ENCODE measurements at regions not wholly inside any gene's neighbourhood (a gene's known extent, or its start where the extent isn't known, plus 50 kb on each side); places are given as distances from the start of the nearest gene placed in this dataset.

- ChIA-PET CTCF (no interaction called here), POLR2A (ENCODE audit: unreplicated experiment) (no interaction called here)
- Histone ChIP-seq H3K4me2 (ENCODE audit: low read length) (no peak overlapping the region), H3K27ac (ENCODE audit: low read length) (no peak overlapping the region), H3K4me3 (ENCODE audit: low read length) (no peak overlapping the region), H3K36me3 (ENCODE audit: low read depth, low read length) (no peaks in the 10 kb centered on the region), H3K9ac (ENCODE audit: low read length) (no peak overlapping the region), H4K20me1 (ENCODE audit: low read length) (no peaks in the 10 kb centered on the region), H3K79me2 (ENCODE audit: low read length) (no peaks in the 10 kb centered on the region), H3F3A (ENCODE audit: low read length, unreplicated experiment) (no peaks in the 10 kb centered on the region), H3K27me3 (ENCODE audit: low read length) (no peaks in the 10 kb centered on the region), H3K4me1 (ENCODE audit: insufficient read depth, low read length) (peaks cover 28% of the 10 kb centered on the region), H2AFZ (ENCODE audit: low read length) (no peak overlapping the region), H3K9me3 (ENCODE audit: low read length) (no peaks in the 10 kb centered on the region), H3K9me2 (replicated peaks; ENCODE audit: low read length) (no peaks in the 10 kb centered on the region)
- ATAC-seq (no peak), DNase-seq (no peak)
- BruUV-seq (replicated peaks) = no TSS peak
- intact Hi-C loops (cut with micrococcal nuclease) = no loop called here
- TF ChIP-seq CTCF (conservative IDR thresholded peaks at IDR 0.05; ENCODE audit: low read depth, low read length) (no peak), EZH2 (IDR thresholded peaks at IDR 0.05; ENCODE audit: low read length, unreplicated experiment) (no peak), EZH2phosphoT487 (IDR thresholded peaks at IDR 0.05; ENCODE audit: borderline replicate concordance, low read length) (no peak)
Observed at GRCh38 chr10:107894516-107894915, 730.0 kb upstream of the SORCS1 start.

GRCh38 chr10:107889105-107889504, 724.6 kb upstream of the SORCS1 start:
- Histone ChIP-seq H3K9me2 (replicated peaks; ENCODE audit: low read length) (no peaks in the 10 kb centered on the region), H3K27ac (ENCODE audit: low read length) (peak overlapping the region; percentile 18; the same call in 1 of the 2 replicates), H3K9ac (ENCODE audit: low read length) (no peak overlapping the region), H3K9me3 (ENCODE audit: low read length) (no peaks in the 10 kb centered on the region), H3K4me2 (ENCODE audit: low read length) (peak overlapping the region; percentile 26; the same call in 1 of the 2 replicates), H4K20me1 (ENCODE audit: low read length) (no peaks in the 10 kb centered on the region), H3K27me3 (ENCODE audit: low read length) (no peaks in the 10 kb centered on the region), H2AFZ (ENCODE audit: low read length) (0 out of 2 replicates have a peak overlapping the region, but pooled peaks have one; percentile 40), H3K4me1 (ENCODE audit: insufficient read depth, low read length) (peaks cover 31% of the 10 kb centered on the region), H3K36me3 (ENCODE audit: low read depth, low read length) (no peaks in the 10 kb centered on the region), H3K79me2 (ENCODE audit: low read length) (no peaks in the 10 kb centered on the region), H3K4me3 (ENCODE audit: low read length) (no peak overlapping the region), H3F3A (ENCODE audit: low read length, unreplicated experiment) (peaks cover 4% of the 10 kb centered on the region)
- no peak for TF ChIP-seq EZH2phosphoT487 (IDR thresholded peaks at IDR 0.05; ENCODE audit: borderline replicate concordance, low read length)
- TF ChIP-seq CTCF (conservative IDR thresholded peaks at IDR 0.05; ENCODE audit: low read depth, low read length) = no peak
- no peak for TF ChIP-seq EZH2 (IDR thresholded peaks at IDR 0.05; ENCODE audit: low read length, unreplicated experiment)
- intact Hi-C loops (cut with micrococcal nuclease) = no loop called here
- DNase-seq (peak; percentile 61), ATAC-seq (peak; percentile 72)
- BruUV-seq (replicated peaks) = no TSS peak
- POLR2A ChIA-PET (ENCODE audit: unreplicated experiment) = no interaction called here
- CTCF ChIA-PET = no interaction called here

GRCh38 chr10:107880185-107880584, 715.7 kb upstream of the SORCS1 start:
- ChIA-PET CTCF (no interaction called here), POLR2A (ENCODE audit: unreplicated experiment) (no interaction called here)
- TF ChIP-seq CTCF (conservative IDR thresholded peaks at IDR 0.05; ENCODE audit: low read depth, low read length) (no peak), EZH2 (IDR thresholded peaks at IDR 0.05; ENCODE audit: low read length, unreplicated experiment) (no peak), EZH2phosphoT487 (IDR thresholded peaks at IDR 0.05; ENCODE audit: borderline replicate concordance, low read length) (no peak)
- Histone ChIP-seq H2AFZ (ENCODE audit: low read length) (no peak overlapping the region), H3K4me1 (ENCODE audit: insufficient read depth, low read length) (no peaks in the 10 kb centered on the region), H3K36me3 (ENCODE audit: low read depth, low read length) (no peaks in the 10 kb centered on the region; the same call in 1 of the 2 replicates), H3K27me3 (ENCODE audit: low read length) (no peaks in the 10 kb centered on the region), H3K4me2 (ENCODE audit: low read length) (no peak overlapping the region), H3K9ac (ENCODE audit: low read length) (no peak overlapping the region), H3K79me2 (ENCODE audit: low read length) (no peaks in the 10 kb centered on the region), H3K9me3 (ENCODE audit: low read length) (no peaks in the 10 kb centered on the region), H3K9me2 (replicated peaks; ENCODE audit: low read length) (no peaks in the 10 kb centered on the region), H3F3A (ENCODE audit: low read length, unreplicated experiment) (no peaks in the 10 kb centered on the region), H3K27ac (ENCODE audit: low read length) (no peak overlapping the region), H4K20me1 (ENCODE audit: low read length) (no peaks in the 10 kb centered on the region), H3K4me3 (ENCODE audit: low read length) (no peak overlapping the region)
- ATAC-seq (no peak), DNase-seq (no peak)
- BruUV-seq (replicated peaks) = no TSS peak
- intact Hi-C loops (cut with micrococcal nuclease) = no loop called here
